Trophoblast cell (in vitro differentiated cells and primary cell): ENCODE measurements at regions not wholly inside any gene's neighbourhood (a gene's known extent, or its start where the extent isn't known, plus 50 kb on each side); places are given as distances from the start of the nearest gene placed in this dataset.

ENCODE experiments used
- DNase-seq, 2 donors: peaks; one replicate each; pipeline ENCODE4 v3.0.0-alpha.2; 2016
- H2AFZ ChIP-seq: 2 replicates; pipeline ENCODE4 v1.6.1; 2013; ENCODE audit warnings: low read length, moderate library complexity, mild to moderate bottlenecking; ENCODE audit not compliant: insufficient read depth, poor library complexity
- H2AK5ac ChIP-seq: 2 replicates; pipeline ENCODE4 v1.6.1; 2013; ENCODE audit warnings: mild to moderate bottlenecking, low read length
- H2BK120ac ChIP-seq: 2 replicates; pipeline ENCODE4 v1.6.1; 2013; ENCODE audit warnings: low read length, mild to moderate bottlenecking, moderate library complexity; ENCODE audit not compliant: insufficient read depth, poor library complexity
- H2BK12ac ChIP-seq: 2 replicates; pipeline ENCODE4 v1.6.1; 2013; ENCODE audit warnings: mild to moderate bottlenecking, low read length, moderate library complexity
- H2BK5ac ChIP-seq: 2 replicates; pipeline ENCODE4 v1.6.1; 2013; ENCODE audit warnings: low read length, low read depth, moderate library complexity, mild to moderate bottlenecking; ENCODE audit not compliant: poor library complexity
- H3K14ac ChIP-seq: 2 replicates; pipeline ENCODE4 v1.6.1; 2013; ENCODE audit warnings: mild to moderate bottlenecking, low read length
- H3K18ac ChIP-seq: 2 replicates; pipeline ENCODE4 v1.6.1; 2013; ENCODE audit warnings: mild to moderate bottlenecking, low read length
- H3K23ac ChIP-seq: 2 replicates; pipeline ENCODE4 v1.6.1; 2013; ENCODE audit warnings: low read length
- H3K27ac ChIP-seq: 2 replicates; pipeline ENCODE4 v1.5.1; 2013; ENCODE audit warnings: low read depth, mild to moderate bottlenecking, inconsistent platforms, low read length, moderate library complexity
- H3K27me3 ChIP-seq: 2 replicates; pipeline ENCODE4 v1.6.1; 2013; ENCODE audit warnings: inconsistent platforms, mild to moderate bottlenecking, low read length, moderate library complexity; ENCODE audit not compliant: insufficient read depth
- H3K36me3 ChIP-seq, 2 experiments: 1 replicate in 1 of 2; 2 replicates in 1 of 2; pipeline ENCODE4 v1.6.1; 2013; ENCODE audit warnings: low read length in 2 of 2, mild to moderate bottlenecking in 2 of 2, moderate library complexity in 1 of 2; ENCODE audit not compliant: insufficient read depth in 2 of 2, control insufficient read depth in 1 of 2
- H3K4ac ChIP-seq: 2 replicates; pipeline ENCODE4 v1.6.1; 2013; ENCODE audit warnings: low read depth, mild to moderate bottlenecking, low read length, moderate library complexity
- H3K4me1 ChIP-seq, 2 experiments: 1 replicate in 1 of 2; 2 replicates in 1 of 2; pipeline ENCODE4 v1.6.1; 2013; ENCODE audit warnings: low read length in 2 of 2, mild to moderate bottlenecking in 2 of 2, moderate library complexity in 1 of 2; ENCODE audit not compliant: insufficient read depth in 2 of 2, control insufficient read depth in 1 of 2
- H3K4me2 ChIP-seq: 2 replicates; pipeline ENCODE4 v1.6.1; 2013; ENCODE audit warnings: inconsistent platforms, mild to moderate bottlenecking, low read length, moderate library complexity
- H3K4me3 ChIP-seq: 2 replicates; pipeline ENCODE4 v1.5.1; 2013; ENCODE audit warnings: mild to moderate bottlenecking, low read depth, low read length, inconsistent platforms
- H3K79me1 ChIP-seq: one replicate; pipeline ENCODE4 v1.6.1; 2013; ENCODE audit warnings: low read length
- H3K79me2 ChIP-seq: 2 replicates; pipeline ENCODE4 v1.6.1; 2013; ENCODE audit warnings: low read length, mild to moderate bottlenecking; ENCODE audit not compliant: control insufficient read depth, insufficient read depth, poor library complexity
- H3K9ac ChIP-seq: 2 replicates; pipeline ENCODE4 v1.6.1; 2013; ENCODE audit warnings: mild to moderate bottlenecking, low read length
- H3K9me3 ChIP-seq: 2 replicates; pipeline ENCODE4 v1.6.1; 2013; ENCODE audit warnings: low read depth, mild to moderate bottlenecking, control low read depth, inconsistent platforms, low read length; ENCODE audit not compliant: insufficient read depth
- H4K12ac ChIP-seq: 2 replicates; pipeline ENCODE4 v1.6.1; 2013; ENCODE audit warnings: low read depth, mild to moderate bottlenecking, low read length, moderate library complexity
- H4K8ac ChIP-seq: 2 replicates; pipeline ENCODE4 v1.6.1; 2013; ENCODE audit warnings: low read depth, mild to moderate bottlenecking, low read length, moderate library complexity
- H4K91ac ChIP-seq: one replicate; pipeline ENCODE4 v1.6.1; 2013; ENCODE audit warnings: low read depth, mild to moderate bottlenecking, low read length, moderate library complexity
- WGBS: extraction: QIAGEN DNeasy Blood & Tissue Kit; methylation state at CpG from one replicate; pipeline ENCODE4 v1.1.7; 2013; ENCODE audit warnings: missing lambda C conversion rate; ENCODE audit not compliant: insufficient read length, insufficient coverage; ENCODE audit errors: extremely low coverage; 5-methylcytosine and 5-hydroxymethylcytosine counted together

DNA sequence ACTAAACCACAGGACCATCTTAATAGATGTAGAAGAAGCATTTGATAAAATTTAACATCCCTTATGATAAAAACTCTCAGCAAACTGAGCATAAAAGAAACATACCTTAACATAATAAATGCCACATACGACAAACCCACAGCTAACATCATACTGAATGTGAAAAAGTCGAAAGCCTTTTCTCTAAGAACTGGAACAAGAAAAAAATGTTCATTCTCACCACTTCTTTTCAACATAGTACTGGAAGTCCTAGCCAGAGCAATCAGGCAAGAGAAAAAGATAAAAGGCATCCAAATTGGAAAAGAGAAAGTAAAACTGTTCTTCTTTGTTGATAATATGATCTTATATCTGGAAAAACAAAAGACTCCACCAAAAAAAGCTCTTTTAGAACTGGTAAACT, 134.2 kb downstream of the RPL22L1 start:
- no CpG with 5 or more reads among the region's 2 CpGs for WGBS
- H3K36me3 ChIP-seq = no peaks in the 10 kb centered on the region
- H2BK5ac ChIP-seq = no peak overlapping the region
- no peak overlapping the region for H3K23ac ChIP-seq
- H2AK5ac ChIP-seq = no peak overlapping the region
- no peaks in the 10 kb centered on the region for H3K79me2 ChIP-seq
- no peak overlapping the region for H3K9ac ChIP-seq
- H3K4ac ChIP-seq = no peak overlapping the region
- no peaks in the 10 kb centered on the region for H3K9me3 ChIP-seq
- H3K4me1 ChIP-seq = no peaks in the 10 kb centered on the region
- no peak overlapping the region for H4K91ac ChIP-seq
- H3K4me2 ChIP-seq = no peak overlapping the region
- no peak overlapping the region for H2AFZ ChIP-seq
- H3K79me1 ChIP-seq = peaks cover 2% of the 10 kb centered on the region
- DNase-seq = no peak
- H2BK120ac ChIP-seq = no peak overlapping the region
- H3K27me3 ChIP-seq = no peaks in the 10 kb centered on the region
- H3K18ac ChIP-seq = no peak overlapping the region
- H3K4me3 ChIP-seq = no peak overlapping the region
- H2BK12ac ChIP-seq = no peak overlapping the region
- H3K27ac ChIP-seq = no peak overlapping the region
- H4K12ac ChIP-seq = no peak overlapping the region
- H4K8ac ChIP-seq = no peak overlapping the region
- no peak overlapping the region for H3K14ac ChIP-seq

DNA sequence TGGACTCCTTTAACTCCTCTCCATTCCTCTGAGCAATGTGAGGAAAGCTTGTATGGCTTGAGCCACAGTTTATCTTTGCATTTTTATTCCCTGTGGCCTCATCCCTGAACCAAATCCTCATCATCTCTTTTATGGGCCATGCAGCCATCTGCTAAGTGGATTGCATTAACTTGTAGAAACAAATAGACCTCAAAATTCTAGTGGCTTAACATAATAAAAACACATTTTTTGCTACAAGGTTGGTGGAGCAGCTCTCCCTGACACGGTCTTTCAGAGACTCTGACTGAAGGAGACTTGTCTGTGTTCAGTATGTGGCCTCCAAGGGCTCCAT, 135.3 kb downstream of the RPL22L1 start:
- Histone ChIP-seq H3K23ac (no peak overlapping the region), H4K12ac (no peak overlapping the region), H2BK120ac (no peak overlapping the region), H3K4me1 (peaks cover 6 to 7% of the 10 kb centered on the region in 2 experiments), H3K9ac (no peak overlapping the region), H3K79me2 (no peaks in the 10 kb centered on the region), H4K91ac (no peak overlapping the region), H3K36me3 (no peaks in the 10 kb centered on the region), H3K27me3 (no peaks in the 10 kb centered on the region), H3K9me3 (no peaks in the 10 kb centered on the region), H3K4me2 (no peak overlapping the region), H3K18ac (no peak overlapping the region), H3K4me3 (no peak overlapping the region), H3K27ac (no peak overlapping the region), H3K4ac (no peak overlapping the region), H2AK5ac (no peak overlapping the region), H3K14ac (no peak overlapping the region), H4K8ac (no peak overlapping the region), H2AFZ (no peak overlapping the region), H2BK12ac (no peak overlapping the region), H3K79me1 (no peaks in the 10 kb centered on the region), H2BK5ac (no peak overlapping the region)
- WGBS = no CpG with 5 or more reads among the region's 1 CpG
- DNase-seq = no peak

GRCh38 chr3:170734043-170734734, 135.8 kb downstream of the RPL22L1 start:
- Histone ChIP-seq H2AFZ (no peak overlapping the region), H4K12ac (no peak overlapping the region), H3K4me2 (no peak overlapping the region), H3K9me3 (no peaks in the 10 kb centered on the region), H3K9ac (no peak overlapping the region), H4K8ac (no peak overlapping the region), H3K14ac (no peak overlapping the region), H3K27me3 (no peaks in the 10 kb centered on the region), H2BK12ac (no peak overlapping the region), H3K79me2 (no peaks in the 10 kb centered on the region), H4K91ac (no peak overlapping the region), H3K4me3 (no peak overlapping the region), H3K36me3 (no peaks in the 10 kb centered on the region), H2BK5ac (no peak overlapping the region), H3K27ac (no peak overlapping the region), H3K18ac (no peak overlapping the region), H2AK5ac (no peak overlapping the region), H3K23ac (no peak overlapping the region), H3K4ac (no peak overlapping the region), H2BK120ac (no peak overlapping the region), H3K4me1 (peaks cover 6 to 7% of the 10 kb centered on the region in 2 experiments), H3K79me1 (no peaks in the 10 kb centered on the region)
- WGBS = no CpG with 5 or more reads among the region's 7 CpGs
- no peak for DNase-seq

- H3K4me2 ChIP-seq = no peak overlapping the region
- H3K4me1 ChIP-seq = peaks cover 7 to 9% of the 10 kb centered on the region in 2 experiments
- no peak overlapping the region for H4K12ac ChIP-seq
- H2AFZ ChIP-seq = no peak overlapping the region
- H3K36me3 ChIP-seq = no peaks in the 10 kb centered on the region
- H2BK5ac ChIP-seq = no peak overlapping the region
- no peaks in the 10 kb centered on the region for H3K79me2 ChIP-seq
- H2BK12ac ChIP-seq = no peak overlapping the region
- no peak overlapping the region for H3K27ac ChIP-seq
- H3K27me3 ChIP-seq = no peaks in the 10 kb centered on the region
- H4K91ac ChIP-seq = no peak overlapping the region
- no peak overlapping the region for H4K8ac ChIP-seq
- no peak overlapping the region for H3K23ac ChIP-seq
- H3K14ac ChIP-seq = no peak overlapping the region
- H3K9ac ChIP-seq = no peak overlapping the region
- H3K9me3 ChIP-seq = no peaks in the 10 kb centered on the region
- H3K4me3 ChIP-seq = no peak overlapping the region
- no peak overlapping the region for H3K18ac ChIP-seq
- no peak overlapping the region for H3K4ac ChIP-seq
- DNase-seq = no peak
- H2BK120ac ChIP-seq = no peak overlapping the region
- no peak overlapping the region for H2AK5ac ChIP-seq
- H3K79me1 ChIP-seq = no peaks in the 10 kb centered on the region
Measured at GRCh38 chr3:170732660-170733245, 137.2 kb downstream of the RPL22L1 start.
